HCT116 (cell line): ENCODE measurements at regions not wholly inside any gene's neighbourhood (a gene's known extent, or its start where the extent isn't known, plus 50 kb on each side); places are given as distances from the start of the nearest gene placed in this dataset.

Experiments
- ATAC-seq: fragments of 200-7000 bp; cut with Tn5 transposase; 2 replicates; pipeline ENCODE4 v1.9.1; 2020; ENCODE audit warnings: mild to moderate bottlenecking, moderate library complexity
- BruUV-seq: library from RNA; stranded (reverse); fragments of 400-500 nt; replicated peaks from 2 replicates; lab custom pipeline; 2021; lab: Mats Ljungman, UMichigan
- CTCF ChIA-PET: fragments of 300-600 bp; sonication (Branson Sonifier 250); formaldehyde crosslinking; loops from one replicate; lab custom pipeline; 2021; ENCODE audit warnings: antibody characterized with exemption; lab: Charles Lee
- POLR2A ChIA-PET: fragments of 300-600, 350-600 bp; sonication (Branson Sonifier 250); formaldehyde crosslinking; loops from one replicate; lab custom pipeline; 2021; ENCODE audit warnings: antibody characterized with exemption; lab: Charles Lee
- RAD21 ChIA-PET, 2 experiments: fragments of 300-600 bp; sonication (Branson Sonifier 250); formaldehyde crosslinking; loops; one replicate each; lab custom pipeline; 2023; ENCODE audit warnings: low total read pairs in 2 of 2; ENCODE audit not compliant: uncharacterized antibody in 2 of 2, unreplicated experiment in 2 of 2, low non-redundant PET in 1 of 2; lab: Charles Lee
- DNase-seq: peaks from one replicate; pipeline ENCODE4 v3.0.0-alpha.2; 2010; ENCODE audit warnings: low read depth, low spot score
- H2AFZ ChIP-seq: fragments of 200-600 bp; shearing (Covaris generic), sonication (generic); 2 replicates; pipeline ENCODE4 v1.6.1; 2017; ENCODE audit warnings: low read depth, mixed run types, mixed read lengths, antibody characterized with exemption, low read length; ENCODE audit not compliant: poor library complexity, severe bottlenecking
- H3K27ac ChIP-seq: 2 replicates; pipeline ENCODE4 v1.5.1; 2012; ENCODE audit warnings: low read depth, low read length
- H3K27me3 ChIP-seq: fragments of 200-600 bp; sonication (generic); 2 replicates; pipeline ENCODE4 v1.6.1; 2016; ENCODE audit warnings: mixed run types, low read length, mixed read lengths; ENCODE audit not compliant: insufficient read depth
- H3K36me3 ChIP-seq, 2 experiments: fragments of 200-500 bp in 1 of 2; fragments of 200-600 bp in 1 of 2; sonication (Bioruptor generic) in 1 of 2; sonication (generic) in 1 of 2; 2 replicates each; pipeline versions ENCODE4 v1.5.1 to v1.6.1; 2014 to 2016; ENCODE audit warnings: low read length in 2 of 2, inconsistent platforms in 1 of 2, mixed read lengths in 1 of 2, mixed run types in 1 of 2; ENCODE audit not compliant: insufficient read depth in 2 of 2, control insufficient read depth in 1 of 2
- H3K4me1 ChIP-seq, 2 experiments: fragments of 200-600 bp in 1 of 2; sonication (generic) in 1 of 2; 2 replicates each; pipeline versions ENCODE4 v1.5.1 to v1.6.1; 2012 to 2017; ENCODE audit warnings: low read length in 2 of 2, inconsistent platforms in 1 of 2, mild to moderate bottlenecking in 1 of 2, mixed read lengths in 1 of 2, mixed run types in 1 of 2, moderate library complexity in 1 of 2; ENCODE audit not compliant: insufficient read depth in 2 of 2, control insufficient read depth in 1 of 2
- H3K4me2 ChIP-seq: fragments of 200-600 bp; sonication (generic); 2 replicates; pipeline ENCODE4 v1.6.1; 2017; ENCODE audit warnings: mixed run types, low read length, mixed read lengths
- H3K4me3 ChIP-seq, 2 experiments: fragments of 200-600 bp in 1 of 2; sonication (generic) in 1 of 2; replicated peaks in 1 of 2; 2 replicates each; pipeline ENCODE4 v1.5.1; 2011 to 2016; ENCODE audit warnings: low read length in 2 of 2, control low read depth in 1 of 2, low read depth in 1 of 2, mild to moderate bottlenecking in 1 of 2, mixed read lengths in 1 of 2, mixed run types in 1 of 2
- H3K79me2 ChIP-seq: fragments of 200-600 bp; sonication (generic); 2 replicates; pipeline ENCODE4 v1.6.1; 2017; ENCODE audit warnings: mild to moderate bottlenecking, mixed run types, low read length, moderate library complexity, mixed read lengths; ENCODE audit not compliant: insufficient read depth
- H3K9ac ChIP-seq: fragments of 200-600 bp; sonication (generic); 2 replicates; pipeline ENCODE4 v1.6.1; 2016; ENCODE audit warnings: low read length, mixed read lengths
- H3K9me2 ChIP-seq: fragments of 200-600 bp; sonication (generic), shearing (Covaris generic); 2 replicates; pipeline ENCODE4 v1.6.1; 2017; ENCODE audit warnings: mixed run types, mild to moderate bottlenecking, moderate library complexity; ENCODE audit not compliant: insufficient read depth
- H3K9me3 ChIP-seq, 2 experiments: fragments of 200-500 bp in 1 of 2; fragments of 200-600 bp in 1 of 2; sonication (Bioruptor generic) in 1 of 2; sonication (generic) in 1 of 2; 2 replicates each; pipeline ENCODE4 v1.6.1; 2014 to 2017; ENCODE audit warnings: low read length in 2 of 2, mixed read lengths in 2 of 2, inconsistent platforms in 1 of 2, low read depth in 1 of 2, mild to moderate bottlenecking in 1 of 2, mixed run types in 1 of 2, moderate library complexity in 1 of 2; ENCODE audit not compliant: control insufficient read depth in 1 of 2, insufficient read depth in 1 of 2
- H4K20me1 ChIP-seq: fragments of 200-600 bp; sonication (generic), shearing (Covaris generic); 2 replicates; pipeline ENCODE4 v1.6.1; 2017; ENCODE audit warnings: mixed run types, mild to moderate bottlenecking, moderate library complexity; ENCODE audit not compliant: insufficient read depth
- CBX3 ChIP-seq: IDR thresholded peaks from 2 replicates; pipeline ENCODE4 v1.6.1; 2012; ENCODE audit warnings: low read depth
- CEBPB ChIP-seq: IDR thresholded peaks from 2 replicates; pipeline ENCODE4 v1.6.1; 2012; ENCODE audit warnings: low read depth
- CTCF ChIP-seq, 3 experiments: fragments of 200-600 bp in 1 of 3; sonication (generic) in 1 of 3; IDR thresholded peaks in 2 of 3; conservative IDR thresholded peaks in 1 of 3; 2 replicates each; pipeline ENCODE4 v1.5.1; 2012 to 2017; ENCODE audit warnings: low read depth in 2 of 3, low read length in 2 of 3, antibody characterized with exemption in 1 of 3, borderline replicate concordance in 1 of 3, control low read depth in 1 of 3, mild to moderate bottlenecking in 1 of 3, mixed read lengths in 1 of 3, mixed run types in 1 of 3, moderate library complexity in 1 of 3; ENCODE audit not compliant: insufficient read depth in 1 of 3
- EGR1 ChIP-seq: IDR thresholded peaks from 2 replicates; pipeline ENCODE4 v1.6.1; 2012; ENCODE audit warnings: low read depth
- ELF1 ChIP-seq: IDR thresholded peaks from 2 replicates; pipeline ENCODE4 v1.6.1; 2012; ENCODE audit warnings: low read depth, borderline replicate concordance
- EZH2 ChIP-seq: fragments of 200-600 bp; sonication (generic); IDR thresholded peaks from 2 replicates; pipeline ENCODE4 v1.6.1; 2017; ENCODE audit warnings: antibody characterized with exemption, mixed run types
- EZH2phosphoT487 ChIP-seq: fragments of 200-600 bp; IDR thresholded peaks from 2 replicates; pipeline ENCODE4 v1.6.1; 2018; ENCODE audit warnings: antibody characterized with exemption, borderline replicate concordance
- FOSL1 ChIP-seq: IDR thresholded peaks from 2 replicates; pipeline ENCODE4 v1.6.1; 2012; ENCODE audit warnings: low read depth
- JUND ChIP-seq: IDR thresholded peaks from 2 replicates; pipeline ENCODE4 v1.6.1; 2012
- MAX ChIP-seq: IDR thresholded peaks from 2 replicates; pipeline ENCODE4 v1.6.1; 2012
- POLR2A ChIP-seq: IDR thresholded peaks from 2 replicates; pipeline ENCODE4 v1.7.0; 2011; ENCODE audit warnings: borderline replicate concordance; ENCODE audit not compliant: insufficient read depth, insufficient read length; ENCODE audit errors: extremely low read depth
- POLR2AphosphoS5 ChIP-seq: IDR thresholded peaks from 2 replicates; pipeline ENCODE4 v1.6.1; 2011; ENCODE audit warnings: mild to moderate bottlenecking, low read depth, low read length, moderate library complexity
- SIN3A ChIP-seq: IDR thresholded peaks from 2 replicates; pipeline ENCODE4 v1.6.1; 2012; ENCODE audit warnings: low read depth
- SP1 ChIP-seq: IDR thresholded peaks from 2 replicates; pipeline ENCODE4 v1.6.1; 2012; ENCODE audit warnings: low read depth
- SRF ChIP-seq: IDR thresholded peaks from 2 replicates; pipeline ENCODE4 v1.6.1; 2012; ENCODE audit warnings: low read depth
- TCF7L2 ChIP-seq: IDR thresholded peaks from 2 replicates; pipeline ENCODE4 v1.7.0; 2011; ENCODE audit warnings: borderline replicate concordance, inconsistent platforms; ENCODE audit not compliant: insufficient read depth, insufficient read length; ENCODE audit errors: extremely low read depth
- ZFX ChIP-seq: fragments of 450-650 bp; IDR thresholded peaks from 2 replicates; pipeline ENCODE4 v1.6.1; 2017
- ZNF274 ChIP-seq: fragments of 200-500 bp; sonication (Bioruptor generic); IDR thresholded peaks from 2 replicates; pipeline ENCODE4 v1.6.1; 2014; ENCODE audit warnings: mild to moderate bottlenecking, low read depth, low read length, inconsistent platforms
- intact Hi-C: fragments of 100-400 bp; cut with micrococcal nuclease; formaldehyde crosslinking; loops from 2 replicates; pipeline ENCODE4 v1.10.0; 2022
- TF ChIP-seq, protein P1 (sequence below): IDR thresholded peaks from 2 replicates; pipeline ENCODE4 v1.6.1; 2011; ENCODE audit warnings: mild to moderate bottlenecking, low read length, moderate library complexity; ENCODE audit not compliant: insufficient replicate concordance; ENCODE audit errors: extremely low read depth
- TF ChIP-seq, protein P2 (sequence below): IDR thresholded peaks from 2 replicates; pipeline ENCODE4 v1.6.1; 2012

DNA sequence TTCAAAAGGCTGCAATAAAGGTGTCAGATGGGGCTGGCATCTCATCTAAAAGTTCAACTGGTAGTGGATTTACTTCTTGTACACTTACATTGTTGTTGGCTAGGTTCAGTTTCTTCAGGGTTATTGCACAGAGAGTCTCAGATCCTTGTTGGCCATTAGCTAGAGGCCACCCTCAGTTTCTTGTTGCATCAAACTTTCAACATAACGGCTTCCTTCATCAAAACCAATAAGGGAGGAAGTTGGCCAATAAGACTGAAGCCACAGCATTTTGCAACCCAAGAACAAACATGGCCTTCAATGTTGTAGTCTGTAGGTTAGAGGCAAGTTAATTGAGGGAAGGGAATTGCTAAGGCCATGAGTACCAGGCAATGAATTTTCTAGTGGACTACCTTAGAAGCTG, 218.0 kb downstream of the ZBBX start:
- BruUV-seq = no TSS peak
- ATAC-seq = no peak
- Histone ChIP-seq H3K4me1 (no peaks in the 10 kb centered on the region), H3K4me3 (no peak overlapping the region), H2AFZ (no peak overlapping the region), H3K79me2 (no peaks in the 10 kb centered on the region), H4K20me1 (no peaks in the 10 kb centered on the region), H3K9me2 (no peaks in the 10 kb centered on the region), H3K9me3 (no peaks in the 10 kb centered on the region), H3K9ac (no peak overlapping the region), H3K4me2 (no peak overlapping the region), H3K27ac (no peak overlapping the region)
- CTCF ChIA-PET = no interaction called here
- RAD21 ChIA-PET = no interaction called here
- intact Hi-C loops = no loop called here
- POLR2A ChIA-PET = no interaction called here
- no peak for TF ChIP-seq CEBPB
- TF ChIP-seq EGR1 = no peak
- TF ChIP-seq CTCF (IDR thresholded peaks at IDR 0.05 in 2 of 3, conservative IDR thresholded peaks at IDR 0.05 in 1 of 3; ENCODE audit: borderline replicate concordance in 1 of 3, insufficient read depth in 1 of 3, low read depth in 2 of 3, low read length in 2 of 3) = no peak
- no peak for TF ChIP-seq ZNF274
- no peak for TF ChIP-seq EZH2
- TF ChIP-seq, all 23 proteins: peak for 0
- no peak for DNase-seq
- Histone ChIP-seq H3K27me3 (no peaks in the 10 kb centered on the region), H3K36me3 (no peaks in the 10 kb centered on the region)

DNA sequence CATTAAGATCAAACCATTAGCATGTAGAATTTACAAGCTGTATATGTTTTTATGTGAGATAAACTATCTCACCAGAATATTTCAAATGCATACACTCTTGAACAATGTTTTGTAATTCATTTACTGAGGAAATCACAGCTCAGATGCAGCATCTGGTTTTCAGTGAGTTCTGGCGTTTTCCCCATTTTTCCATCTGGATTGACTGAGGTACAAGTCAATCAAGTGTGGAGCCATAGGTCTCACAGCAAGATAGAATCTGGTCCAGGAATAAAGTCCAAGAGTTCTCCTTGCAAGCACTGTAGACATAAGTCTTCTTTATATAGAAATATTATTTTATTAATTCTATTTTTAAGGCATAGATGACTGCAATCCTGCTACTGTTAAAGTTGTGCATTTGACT, 219.3 kb downstream of the ZBBX start:
- Histone ChIP-seq H3K9ac (no peak overlapping the region), H3K79me2 (no peaks in the 10 kb centered on the region), H4K20me1 (no peaks in the 10 kb centered on the region), H3K27ac (no peak overlapping the region), H3K9me3 (no peaks in the 10 kb centered on the region), H3K9me2 (no peaks in the 10 kb centered on the region), H3K4me1 (no peaks in the 10 kb centered on the region), H3K4me3 (no peak overlapping the region), H3K27me3 (no peaks in the 10 kb centered on the region), H2AFZ (no peak overlapping the region), H3K36me3 (no peaks in the 10 kb centered on the region), H3K4me2 (no peak overlapping the region)
- BruUV-seq = no TSS peak
- CTCF ChIA-PET = no interaction called here
- RAD21 ChIA-PET = no interaction called here
- POLR2A ChIA-PET = no interaction called here
- ATAC-seq = no peak
- no peak for TF ChIP-seq FOSL1
- TF ChIP-seq ZNF274 = no peak
- TF ChIP-seq MAX = no peak
- no peak for TF ChIP-seq EZH2
- no peak for TF ChIP-seq SRF
- no peak for TF ChIP-seq TCF7L2
- no peak for TF ChIP-seq ZFX
- TF ChIP-seq, protein P1, sequence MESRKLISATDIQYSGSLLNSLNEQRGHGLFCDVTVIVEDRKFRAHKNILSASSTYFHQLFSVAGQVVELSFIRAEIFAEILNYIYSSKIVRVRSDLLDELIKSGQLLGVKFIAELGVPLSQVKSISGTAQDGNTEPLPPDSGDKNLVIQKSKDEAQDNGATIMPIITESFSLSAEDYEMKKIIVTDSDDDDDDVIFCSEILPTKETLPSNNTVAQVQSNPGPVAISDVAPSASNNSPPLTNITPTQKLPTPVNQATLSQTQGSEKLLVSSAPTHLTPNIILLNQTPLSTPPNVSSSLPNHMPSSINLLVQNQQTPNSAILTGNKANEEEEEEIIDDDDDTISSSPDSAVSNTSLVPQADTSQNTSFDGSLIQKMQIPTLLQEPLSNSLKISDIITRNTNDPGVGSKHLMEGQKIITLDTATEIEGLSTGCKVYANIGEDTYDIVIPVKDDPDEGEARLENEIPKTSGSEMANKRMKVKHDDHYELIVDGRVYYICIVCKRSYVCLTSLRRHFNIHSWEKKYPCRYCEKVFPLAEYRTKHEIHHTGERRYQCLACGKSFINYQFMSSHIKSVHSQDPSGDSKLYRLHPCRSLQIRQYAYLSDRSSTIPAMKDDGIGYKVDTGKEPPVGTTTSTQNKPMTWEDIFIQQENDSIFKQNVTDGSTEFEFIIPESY = no peak
- no peak for TF ChIP-seq POLR2AphosphoS5
- TF ChIP-seq, protein P2, sequence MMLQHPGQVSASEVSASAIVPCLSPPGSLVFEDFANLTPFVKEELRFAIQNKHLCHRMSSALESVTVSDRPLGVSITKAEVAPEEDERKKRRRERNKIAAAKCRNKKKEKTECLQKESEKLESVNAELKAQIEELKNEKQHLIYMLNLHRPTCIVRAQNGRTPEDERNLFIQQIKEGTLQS = no peak
- TF ChIP-seq ELF1 = no peak
- TF ChIP-seq POLR2A = no peak
- no peak for TF ChIP-seq SIN3A
- no peak for TF ChIP-seq SP1
- TF ChIP-seq JUND = no peak
- TF ChIP-seq CBX3 = no peak
- TF ChIP-seq CEBPB = no peak
- TF ChIP-seq EZH2phosphoT487 = no peak
- DNase-seq = no peak
- intact Hi-C loops = no loop called here
